ENCODE measurements at regions not wholly inside any gene's neighbourhood (a gene's known extent, or its start where the extent isn't known, plus 50 kb on each side); places are given as distances from the start of the nearest gene placed in this dataset.

DNA sequence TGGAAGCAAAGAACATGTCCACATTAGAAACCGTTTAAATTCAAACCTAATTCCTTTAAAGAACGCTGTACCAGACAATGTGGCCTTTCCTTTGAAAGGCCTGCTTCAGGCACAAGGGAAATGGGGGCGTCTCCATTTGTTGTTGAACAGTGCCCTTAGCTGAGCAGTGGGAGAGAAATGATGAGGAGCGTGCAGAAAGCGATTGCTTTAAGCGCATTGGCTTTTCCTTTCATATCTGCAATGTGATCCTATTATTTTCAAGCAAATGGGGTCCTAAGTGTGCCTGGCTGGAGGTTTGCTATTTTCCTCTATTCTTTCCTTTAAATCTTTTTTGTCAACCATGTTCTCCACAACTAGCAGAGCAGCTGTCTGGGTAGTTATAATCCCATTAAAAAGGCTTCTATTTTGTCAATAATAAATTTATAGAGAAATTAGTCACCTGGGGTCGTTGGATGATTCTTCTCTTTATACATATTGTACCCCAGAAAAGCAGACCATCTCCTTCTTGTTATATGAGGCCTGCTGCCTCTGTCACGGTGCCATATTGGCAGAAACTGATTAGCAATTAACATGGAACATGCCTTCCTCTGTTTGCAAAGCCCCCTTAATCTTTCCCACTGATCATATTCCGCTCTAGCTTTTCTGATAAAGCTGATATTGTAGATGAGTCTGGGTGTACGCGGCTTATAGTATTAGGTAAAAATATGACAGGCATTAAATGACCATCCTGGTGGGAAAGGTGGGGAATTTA is 151.1 kb upstream of the JAG1 start:
- H3K4me3 ChIP-seq (ENCODE audit: low read depth in 2 of 2, low read length in 1 of 2) = no peak overlapping the region
- no peaks in the 10 kb centered on the region for H3K9me2 ChIP-seq
- H3F3A ChIP-seq (replicated peaks; ENCODE audit: insufficient read depth) = no peaks in the 10 kb centered on the region
- POLR2A ChIA-PET = no interaction called here
- no peak for TF ChIP-seq MAX (IDR thresholded peaks at IDR 0.05; ENCODE audit: low read depth)
- H3K4me1 ChIP-seq (ENCODE audit: control insufficient read depth in 1 of 2, insufficient read depth in 2 of 2, low read depth in 1 of 2, low read length in 1 of 2) = no peaks in the 10 kb centered on the region
- H3K36me3 ChIP-seq (replicated peaks in 1 of 2; ENCODE audit: control insufficient read depth in 1 of 2, insufficient read depth in 2 of 2, low read length in 1 of 2) = no peaks in the 10 kb centered on the region
- H3K4me2 ChIP-seq = no peak overlapping the region
- no peak overlapping the region for H3K27ac ChIP-seq (ENCODE audit: low read depth in 2 of 2, low read length in 1 of 2)
- no peak overlapping the region for H3K9ac ChIP-seq
- no peaks in the 10 kb centered on the region for H3K9me3 ChIP-seq
- H3K27me3 ChIP-seq (ENCODE audit: insufficient read depth) = no peaks in the 10 kb centered on the region
- no peak overlapping the region for H2AFZ ChIP-seq (ENCODE audit: low read depth)
- no peaks in the 10 kb centered on the region for H3K79me2 ChIP-seq (ENCODE audit: insufficient read depth)
- H4K20me1 ChIP-seq (ENCODE audit: insufficient read depth) = no peaks in the 10 kb centered on the region
- DNase-seq = no peak
- CTCF ChIA-PET = no interaction called here
- 53% methylated on average over 11 of the region's 11 CpGs for WGBS (ENCODE audit: low lambda C conversion rate)

DNA sequence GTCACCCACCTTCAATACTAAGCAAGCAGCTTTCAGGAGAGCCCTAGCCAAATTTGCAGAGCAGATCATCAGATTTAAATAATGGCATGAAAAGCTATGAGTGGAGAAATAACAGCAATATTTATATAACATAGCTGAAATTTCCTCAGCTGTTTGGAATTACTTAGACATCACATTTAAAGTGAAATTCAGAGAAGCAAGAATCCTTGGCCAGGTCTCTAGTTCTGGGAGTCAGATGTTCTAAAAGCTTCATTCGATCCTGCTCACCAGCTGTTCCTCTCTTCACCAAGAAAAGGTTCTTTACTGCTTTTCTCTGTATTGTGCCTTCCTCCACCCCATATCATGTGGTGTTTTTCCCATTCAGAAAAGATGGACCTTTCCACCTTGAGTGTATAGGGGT is 152.3 kb upstream of the JAG1 start:
- Histone ChIP-seq H2AFZ (ENCODE audit: low read depth) (no peak overlapping the region), H3F3A (replicated peaks; ENCODE audit: insufficient read depth) (no peaks in the 10 kb centered on the region), H3K4me2 (no peak overlapping the region), H3K9me3 (no peaks in the 10 kb centered on the region), H4K20me1 (ENCODE audit: insufficient read depth) (no peaks in the 10 kb centered on the region), H3K4me3 (ENCODE audit: low read depth in 2 of 2, low read length in 1 of 2) (no peak overlapping the region), H3K36me3 (replicated peaks in 1 of 2; ENCODE audit: control insufficient read depth in 1 of 2, insufficient read depth in 2 of 2, low read length in 1 of 2) (no peaks in the 10 kb centered on the region), H3K9me2 (no peaks in the 10 kb centered on the region), H3K9ac (no peak overlapping the region), H3K79me2 (ENCODE audit: insufficient read depth) (no peaks in the 10 kb centered on the region), H3K4me1 (ENCODE audit: control insufficient read depth in 1 of 2, insufficient read depth in 2 of 2, low read depth in 1 of 2, low read length in 1 of 2) (no peaks in the 10 kb centered on the region), H3K27me3 (ENCODE audit: insufficient read depth) (no peaks in the 10 kb centered on the region), H3K27ac (ENCODE audit: low read depth in 2 of 2, low read length in 1 of 2) (no peak overlapping the region)
- no peak for DNase-seq
- WGBS (ENCODE audit: low lambda C conversion rate) = 63% methylated on average over 1 of the region's 1 CpG
- no peak for TF ChIP-seq EP300 (IDR thresholded peaks at IDR 0.05; ENCODE audit: borderline replicate concordance in 1 of 2, low read depth in 1 of 2, low read length in 1 of 2)
- TF ChIP-seq, protein P1, sequence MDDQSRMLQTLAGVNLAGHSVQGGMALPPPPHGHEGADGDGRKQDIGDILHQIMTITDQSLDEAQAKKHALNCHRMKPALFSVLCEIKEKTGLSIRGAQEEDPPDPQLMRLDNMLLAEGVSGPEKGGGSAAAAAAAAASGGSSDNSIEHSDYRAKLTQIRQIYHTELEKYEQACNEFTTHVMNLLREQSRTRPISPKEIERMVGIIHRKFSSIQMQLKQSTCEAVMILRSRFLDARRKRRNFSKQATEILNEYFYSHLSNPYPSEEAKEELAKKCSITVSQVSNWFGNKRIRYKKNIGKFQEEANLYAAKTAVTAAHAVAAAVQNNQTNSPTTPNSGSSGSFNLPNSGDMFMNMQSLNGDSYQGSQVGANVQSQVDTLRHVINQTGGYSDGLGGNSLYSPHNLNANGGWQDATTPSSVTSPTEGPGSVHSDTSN (IDR thresholded peaks at IDR 0.05) = no peak
- no peak for TF ChIP-seq YY1 (IDR thresholded peaks at IDR 0.05; ENCODE audit: low read depth)
- no peak for TF ChIP-seq CTCF (IDR thresholded peaks at IDR 0.05)
- no peak for TF ChIP-seq NFIC (IDR thresholded peaks at IDR 0.05; ENCODE audit: borderline replicate concordance)
- TF ChIP-seq GATA2 (CRISPR knock-in tag; IDR thresholded peaks at IDR 0.05) = no peak
- no peak for TF ChIP-seq RFX5 (IDR thresholded peaks at IDR 0.05; ENCODE audit: low read length)
- TF ChIP-seq GABPA (IDR thresholded peaks at IDR 0.05; ENCODE audit: low read depth) = no peak
- no peak for TF ChIP-seq TAF1 (IDR thresholded peaks at IDR 0.05; ENCODE audit: borderline replicate concordance, low read depth, low read length)
- no peak for TF ChIP-seq MXI1 (IDR thresholded peaks at IDR 0.05; ENCODE audit: low read depth, low read length)
- TF ChIP-seq, protein P2, sequence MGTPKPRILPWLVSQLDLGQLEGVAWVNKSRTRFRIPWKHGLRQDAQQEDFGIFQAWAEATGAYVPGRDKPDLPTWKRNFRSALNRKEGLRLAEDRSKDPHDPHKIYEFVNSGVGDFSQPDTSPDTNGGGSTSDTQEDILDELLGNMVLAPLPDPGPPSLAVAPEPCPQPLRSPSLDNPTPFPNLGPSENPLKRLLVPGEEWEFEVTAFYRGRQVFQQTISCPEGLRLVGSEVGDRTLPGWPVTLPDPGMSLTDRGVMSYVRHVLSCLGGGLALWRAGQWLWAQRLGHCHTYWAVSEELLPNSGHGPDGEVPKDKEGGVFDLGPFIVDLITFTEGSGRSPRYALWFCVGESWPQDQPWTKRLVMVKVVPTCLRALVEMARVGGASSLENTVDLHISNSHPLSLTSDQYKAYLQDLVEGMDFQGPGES (IDR thresholded peaks at IDR 0.05; ENCODE audit: low read depth, low read length) = no peak
- TF ChIP-seq POLR2AphosphoS5 (IDR thresholded peaks at IDR 0.05; ENCODE audit: low read depth, low read length) = no peak
- TF ChIP-seq JUND (IDR thresholded peaks at IDR 0.05) = no peak
- no peak for TF ChIP-seq TCF12 (IDR thresholded peaks at IDR 0.05)
- ChIA-PET POLR2A (no interaction called here), CTCF (no interaction called here)
